Caco-2 (cell line): ENCODE measurements at regions not wholly inside any gene's neighbourhood (a gene's known extent, or its start where the extent isn't known, plus 50 kb on each side); places are given as distances from the start of the nearest gene placed in this dataset.
A peak's percentile ranks its signal among the peaks of the same experiment; 100 is the strongest.

Experiments used
- BruUV-seq: library from RNA; stranded (reverse); fragments of 400-500 nt; replicated peaks from 2 replicates; lab custom pipeline; 2021; lab: Mats Ljungman, UMichigan
- CTCF ChIA-PET: fragments of 300-600 bp; sonication (Branson Sonifier 250); formaldehyde crosslinking; loops from one replicate; lab custom pipeline; 2022; ENCODE audit warnings: antibody characterized with exemption; lab: Charles Lee
- POLR2A ChIA-PET: fragments of 300-600 bp; sonication (Branson Sonifier 250); formaldehyde crosslinking; loops from one replicate; lab custom pipeline; 2022; ENCODE audit warnings: antibody characterized with exemption; lab: Charles Lee
- DNase-seq, 2 experiments: peaks; one replicate each; pipeline versions ENCODE4 v3.0.0 to v3.0.0-alpha.2; 2020 to 2022
- H3K27me3 ChIP-seq: replicated peaks from 2 replicates; pipeline ENCODE4 v1.6.0; 2011; ENCODE audit warnings: low read length; ENCODE audit not compliant: control insufficient read depth, insufficient read depth
- H3K36me3 ChIP-seq: 2 replicates; pipeline ENCODE4 v1.5.1; 2011; ENCODE audit warnings: low read length; ENCODE audit not compliant: control insufficient read depth, insufficient read depth
- H3K4me1 ChIP-seq: fragments of 250-450 bp; sonication (Bioruptor Pico); 2 replicates; pipeline ENCODE4 v1.5.1; 2020; ENCODE audit warnings: mild to moderate bottlenecking
- H3K4me3 ChIP-seq: 2 replicates; pipeline ENCODE4 v1.5.1; 2011; ENCODE audit warnings: low read depth, mild to moderate bottlenecking, control low read depth, low read length
- H3K9me3 ChIP-seq: fragments of 250-450 bp; sonication (Bioruptor Pico); 2 replicates; pipeline ENCODE4 v1.5.1; 2020; ENCODE audit warnings: mild to moderate bottlenecking, moderate library complexity
- H3K27ac Mint-ChIP-seq: one replicate; pipeline ENCODE4 v1.8.0; 2022; ENCODE audit warnings: mixed read lengths; ENCODE audit not compliant: unreplicated experiment
- H3K27me3 Mint-ChIP-seq: one replicate; pipeline ENCODE4 v1.8.0; 2022; ENCODE audit warnings: mixed read lengths; ENCODE audit not compliant: insufficient read depth, unreplicated experiment
- H3K36me3 Mint-ChIP-seq: one replicate; pipeline ENCODE4 v1.8.0; 2022; ENCODE audit warnings: mild to moderate bottlenecking, mixed read lengths; ENCODE audit not compliant: insufficient read depth, unreplicated experiment
- H3K4me1 Mint-ChIP-seq: one replicate; pipeline ENCODE4 v1.8.0; 2022; ENCODE audit warnings: low read depth, mixed read lengths; ENCODE audit not compliant: unreplicated experiment
- H3K4me3 Mint-ChIP-seq: one replicate; pipeline ENCODE4 v1.8.0; 2022; ENCODE audit warnings: mild to moderate bottlenecking, moderate library complexity, mixed read lengths; ENCODE audit not compliant: unreplicated experiment
- H3K9me3 Mint-ChIP-seq: one replicate; pipeline ENCODE4 v1.8.0; 2022; ENCODE audit warnings: mixed read lengths; ENCODE audit not compliant: unreplicated experiment
- intact Hi-C: fragments of 100-400 bp; cut with micrococcal nuclease; formaldehyde crosslinking; loops from one replicate; pipeline ENCODE4 v1.10.0; 2022; ENCODE audit not compliant: unreplicated experiment
- TF ChIP-seq, protein P1 (sequence below), 2 experiments: fragments of 200-600 bp in 1 of 2; IDR thresholded peaks; 1 replicate in 1 of 2; 2 replicates in 1 of 2; pipeline versions ENCODE4 v1.5.1 to v1.8.0; 2011 to 2022; ENCODE audit warnings: antibody characterized with exemption in 1 of 2, control low read depth in 1 of 2, inconsistent platforms in 1 of 2, low read depth in 1 of 2, low read length in 1 of 2, mild to moderate bottlenecking in 1 of 2, moderate library complexity in 1 of 2; ENCODE audit not compliant: insufficient read depth in 1 of 2, severe bottlenecking in 1 of 2, unreplicated experiment in 1 of 2

- H3K27me3 Mint-ChIP-seq = peaks cover 3% of the 10 kb centered on the region
- H3K9me3 ChIP-seq = no peaks in the 10 kb centered on the region
- H3K27ac Mint-ChIP-seq = no peak overlapping the region
- H3K4me3 ChIP-seq = no peak overlapping the region
- H3K27me3 ChIP-seq = no peaks in the 10 kb centered on the region
- TF ChIP-seq, protein P1, sequence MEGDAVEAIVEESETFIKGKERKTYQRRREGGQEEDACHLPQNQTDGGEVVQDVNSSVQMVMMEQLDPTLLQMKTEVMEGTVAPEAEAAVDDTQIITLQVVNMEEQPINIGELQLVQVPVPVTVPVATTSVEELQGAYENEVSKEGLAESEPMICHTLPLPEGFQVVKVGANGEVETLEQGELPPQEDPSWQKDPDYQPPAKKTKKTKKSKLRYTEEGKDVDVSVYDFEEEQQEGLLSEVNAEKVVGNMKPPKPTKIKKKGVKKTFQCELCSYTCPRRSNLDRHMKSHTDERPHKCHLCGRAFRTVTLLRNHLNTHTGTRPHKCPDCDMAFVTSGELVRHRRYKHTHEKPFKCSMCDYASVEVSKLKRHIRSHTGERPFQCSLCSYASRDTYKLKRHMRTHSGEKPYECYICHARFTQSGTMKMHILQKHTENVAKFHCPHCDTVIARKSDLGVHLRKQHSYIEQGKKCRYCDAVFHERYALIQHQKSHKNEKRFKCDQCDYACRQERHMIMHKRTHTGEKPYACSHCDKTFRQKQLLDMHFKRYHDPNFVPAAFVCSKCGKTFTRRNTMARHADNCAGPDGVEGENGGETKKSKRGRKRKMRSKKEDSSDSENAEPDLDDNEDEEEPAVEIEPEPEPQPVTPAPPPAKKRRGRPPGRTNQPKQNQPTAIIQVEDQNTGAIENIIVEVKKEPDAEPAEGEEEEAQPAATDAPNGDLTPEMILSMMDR (IDR thresholded peaks at IDR 0.05; ENCODE audit: insufficient read depth in 1 of 2, low read depth in 1 of 2, low read length in 1 of 2, severe bottlenecking in 1 of 2, unreplicated experiment in 1 of 2) = no peak
- ChIA-PET CTCF (no interaction called here), POLR2A (no interaction called here)
- H3K4me1 Mint-ChIP-seq = no peaks in the 10 kb centered on the region
- BruUV-seq = no TSS peak
- H3K36me3 ChIP-seq = no peaks in the 10 kb centered on the region
- no peak for DNase-seq
- peaks cover 11% of the 10 kb centered on the region for H3K9me3 Mint-ChIP-seq
- no peak overlapping the region for H3K4me3 Mint-ChIP-seq
- intact Hi-C loops = no loop called here
- no peaks in the 10 kb centered on the region for H3K4me1 ChIP-seq
- H3K36me3 Mint-ChIP-seq = no peaks in the 10 kb centered on the region
Measured at GRCh38 chr5:155408465-155408864, 394.9 kb downstream of the KIF4B start.

- BruUV-seq = no TSS peak
- Histone ChIP-seq H3K9me3 (no peaks in the 10 kb centered on the region), H3K36me3 (no peaks in the 10 kb centered on the region), H3K27me3 (no peaks in the 10 kb centered on the region), H3K4me3 (no peak overlapping the region), H3K4me1 (no peaks in the 10 kb centered on the region)
- H3K36me3 Mint-ChIP-seq = no peaks in the 10 kb centered on the region
- H3K4me1 Mint-ChIP-seq = no peaks in the 10 kb centered on the region
- POLR2A ChIA-PET = no interaction called here
- no peaks in the 10 kb centered on the region for H3K9me3 Mint-ChIP-seq
- DNase-seq = no peak
- no peaks in the 10 kb centered on the region for H3K27me3 Mint-ChIP-seq
- intact Hi-C loops = no loop called here
- no peak overlapping the region for H3K27ac Mint-ChIP-seq
- no peak overlapping the region for H3K4me3 Mint-ChIP-seq
- CTCF ChIA-PET = no interaction called here
- TF ChIP-seq, protein P1 (IDR thresholded peaks at IDR 0.05; ENCODE audit: insufficient read depth in 1 of 2, low read depth in 1 of 2, low read length in 1 of 2, severe bottlenecking in 1 of 2, unreplicated experiment in 1 of 2) = no peak
Measured at GRCh38 chr5:155416765-155417164, 403.2 kb downstream of the KIF4B start.

- H3K9me3 Mint-ChIP-seq = no peaks in the 10 kb centered on the region
- ChIA-PET CTCF (no interaction called here), POLR2A (no interaction called here)
- H3K27me3 Mint-ChIP-seq = no peaks in the 10 kb centered on the region
- H3K4me1 Mint-ChIP-seq = no peaks in the 10 kb centered on the region
- intact Hi-C loops = no loop called here
- H3K36me3 Mint-ChIP-seq = no peaks in the 10 kb centered on the region
- no peaks in the 10 kb centered on the region for H3K4me1 ChIP-seq
- TF ChIP-seq, protein P1 (IDR thresholded peaks at IDR 0.05; ENCODE audit: insufficient read depth in 1 of 2, low read depth in 1 of 2, low read length in 1 of 2, severe bottlenecking in 1 of 2, unreplicated experiment in 1 of 2) = no peak
- no peak overlapping the region for H3K27ac Mint-ChIP-seq
- no peak overlapping the region for H3K4me3 Mint-ChIP-seq
- H3K4me3 ChIP-seq = no peak overlapping the region
- no peaks in the 10 kb centered on the region for H3K27me3 ChIP-seq
- H3K36me3 ChIP-seq = no peaks in the 10 kb centered on the region
- no peaks in the 10 kb centered on the region for H3K9me3 ChIP-seq
- no TSS peak for BruUV-seq
- peak in 1 of 2 experiments; percentile 2 for DNase-seq
Measured at GRCh38 chr5:155418960-155419579, 405.5 kb downstream of the KIF4B start.
